Embryonic facial prominence (tissue), 1 donor: ENCODE measurements at regions not wholly inside any gene's neighbourhood (a gene's known extent, or its start where the extent isn't known, plus 50 kb on each side); places are given as distances from the start of the nearest gene placed in this dataset.
"Not testable (repeated sequence)": the region's sequence is repeated elsewhere in the genome, so short reads cannot be mapped to it uniquely, and the experiment has no call there.

Experiments
- DNase-seq: peaks from one replicate; pipeline ENCODE4 v3.0.0-alpha.2; 2016; ENCODE audit errors: extremely low spot score

- DNase-seq: no peak
Measured at GRCh38 chr3:10625323-10625722, 119.9 kb upstream of the ATP2B2 start.

- DNase-seq: no peak
Measured at GRCh38 chr3:10627884-10628572, 122.6 kb upstream of the ATP2B2 start.

- DNase-seq: no peak
Measured at GRCh38 chr3:10628891-10629670, 123.7 kb upstream of the ATP2B2 start.

GRCh38 chr3:10629671-10630040, 124.3 kb upstream of the ATP2B2 start:
- DNase-seq: no peak

- DNase-seq: no peak
Measured at GRCh38 chr3:10631224-10631623, 125.8 kb upstream of the ATP2B2 start.

- DNase-seq: no peak
Measured at GRCh38 chr3:10632125-10632524, 126.7 kb upstream of the ATP2B2 start.

GRCh38 chr3:10632741-10633140, 127.4 kb upstream of the ATP2B2 start:
- DNase-seq: no peak

GRCh38 chr3:10635446-10636076, 130.2 kb upstream of the ATP2B2 start:
- no peak for DNase-seq

GRCh38 chr3:10637342-10637741, 132.0 kb upstream of the ATP2B2 start:
- no peak for DNase-seq

- DNase-seq: no peak
Measured at GRCh38 chr3:10638466-10638865, 133.1 kb upstream of the ATP2B2 start.

- DNase-seq: no peak
Measured at GRCh38 chr3:10641760-10642159, 136.4 kb upstream of the ATP2B2 start.

GRCh38 chr3:10644189-10644588, 138.8 kb upstream of the ATP2B2 start:
- DNase-seq: no peak

- DNase-seq: no peak
Measured at GRCh38 chr3:10645800-10646199, 140.4 kb upstream of the ATP2B2 start.

GRCh38 chr3:10646531-10647335, 141.3 kb upstream of the ATP2B2 start:
- DNase-seq: no peak

- DNase-seq: no peak
Measured at GRCh38 chr3:10647376-10647775, 142.0 kb upstream of the ATP2B2 start.

- DNase-seq: no peak
Measured at GRCh38 chr3:10648181-10648580, 142.8 kb upstream of the ATP2B2 start.

- DNase-seq: not testable (repeated sequence)
Measured at GRCh38 chr3:10649463-10649862, 144.1 kb upstream of the ATP2B2 start.

GRCh38 chr3:10651506-10651905, 146.1 kb upstream of the ATP2B2 start:
- DNase-seq: no peak

GRCh38 chr3:10653241-10653640, 147.9 kb upstream of the ATP2B2 start:
- DNase-seq: no peak

GRCh38 chr3:10653866-10654611, 148.7 kb upstream of the ATP2B2 start:
- no peak for DNase-seq

- DNase-seq: no peak
Measured at GRCh38 chr3:10655105-10655504, 149.7 kb upstream of the ATP2B2 start.
